GM19372 (cell line): ENCODE measurements at regions not wholly inside any gene's neighbourhood (a gene's known extent, or its start where the extent isn't known, plus 50 kb on each side); places are given as distances from the start of the nearest gene placed in this dataset.
"Not testable (repeated sequence)": the region's sequence is repeated elsewhere in the genome, so short reads cannot be mapped to it uniquely, and the experiment has no call there.

Experiments
- ATAC-seq: cut with Tn5 transposase; IDR thresholded peaks from one replicate; pipeline ENCODE4 v1.9.1; 2021; ENCODE audit warnings: mild to moderate bottlenecking, low read depth, moderate library complexity; ENCODE audit not compliant: unreplicated experiment

DNA sequence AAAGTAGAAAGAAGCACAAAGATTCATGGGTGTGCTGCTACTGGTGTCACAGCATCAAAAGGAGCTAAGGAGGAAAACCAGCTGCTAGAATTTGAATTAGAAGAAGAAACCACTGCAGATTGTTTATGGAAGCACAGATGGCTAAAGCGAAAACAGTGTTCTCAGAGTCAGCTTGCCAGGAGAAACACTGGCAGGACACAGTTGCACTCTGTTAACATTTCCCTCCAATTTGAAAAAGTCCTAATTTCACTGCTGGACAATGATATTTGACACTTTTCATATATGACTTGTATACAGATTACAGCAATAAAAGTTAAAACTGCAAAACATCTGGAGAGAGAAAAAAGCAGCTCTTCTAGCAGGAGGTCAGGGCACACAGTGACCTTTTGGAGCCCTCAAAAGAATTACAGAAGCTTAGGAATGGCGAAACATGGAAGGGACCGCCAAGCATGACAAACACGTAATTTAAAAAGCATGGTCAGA lies 314.5 kb downstream of the COL12A1 start:
- no peak for ATAC-seq

DNA sequence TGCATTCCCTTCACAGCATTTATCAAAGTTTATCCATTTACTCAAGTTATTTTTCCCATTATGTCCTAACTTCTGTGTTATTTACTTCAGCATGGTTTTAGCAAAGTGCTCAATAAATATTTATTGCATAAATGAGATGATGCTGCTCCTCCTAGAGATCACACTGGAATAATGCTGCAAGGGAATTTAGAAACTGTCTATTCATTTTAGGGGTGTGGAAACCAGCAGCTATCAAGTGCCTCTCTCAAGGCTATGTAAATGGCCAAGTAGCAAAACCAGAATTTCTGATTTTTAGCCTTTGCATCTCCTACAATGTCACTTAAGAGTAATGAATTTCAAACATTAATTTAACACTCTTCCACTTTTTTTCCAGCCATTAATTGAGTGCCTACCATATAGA lies 316.2 kb downstream of the COL12A1 start:
- no peak for ATAC-seq

DNA sequence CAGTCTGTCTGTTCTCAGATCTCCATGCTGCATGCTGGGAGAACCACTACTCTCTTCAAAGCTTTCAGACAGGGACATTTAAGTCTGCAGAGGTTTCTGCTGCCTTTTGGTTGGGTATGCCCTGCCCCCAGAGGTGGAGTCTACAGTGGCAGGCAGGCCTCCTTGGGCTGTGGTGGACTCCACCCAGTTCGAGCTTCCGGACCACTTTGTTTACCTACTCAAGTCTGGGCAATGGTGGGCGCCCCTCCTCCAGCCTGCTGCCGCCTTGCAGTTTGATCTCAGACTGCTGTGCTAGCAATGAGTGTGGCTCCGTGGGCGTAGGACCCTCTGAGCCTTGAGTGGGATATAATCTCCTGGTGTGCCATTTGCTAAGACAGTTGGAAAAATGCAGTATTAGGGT lies 317.1 kb downstream of the COL12A1 start:
- not testable (repeated sequence) for ATAC-seq

DNA sequence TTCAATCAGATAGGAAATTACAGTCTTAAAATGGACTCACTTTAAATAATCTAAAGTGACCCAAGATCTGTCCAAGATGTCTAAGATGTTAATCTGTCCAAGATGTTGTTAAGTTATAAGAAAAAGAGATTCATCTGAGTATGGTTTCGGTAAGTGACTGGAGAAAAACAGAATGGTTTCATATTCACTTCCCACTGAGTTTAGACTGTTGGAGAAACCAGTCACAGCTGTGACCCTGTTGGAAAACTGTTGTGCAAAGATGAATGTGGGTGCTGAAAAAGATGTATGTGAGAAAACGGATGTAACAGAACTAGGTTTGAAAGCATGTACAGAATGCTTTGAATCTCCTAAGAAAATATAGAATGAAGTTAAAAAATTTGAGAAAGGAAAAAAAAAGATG lies 325.9 kb downstream of the COL12A1 start:
- ATAC-seq: no peak

DNA sequence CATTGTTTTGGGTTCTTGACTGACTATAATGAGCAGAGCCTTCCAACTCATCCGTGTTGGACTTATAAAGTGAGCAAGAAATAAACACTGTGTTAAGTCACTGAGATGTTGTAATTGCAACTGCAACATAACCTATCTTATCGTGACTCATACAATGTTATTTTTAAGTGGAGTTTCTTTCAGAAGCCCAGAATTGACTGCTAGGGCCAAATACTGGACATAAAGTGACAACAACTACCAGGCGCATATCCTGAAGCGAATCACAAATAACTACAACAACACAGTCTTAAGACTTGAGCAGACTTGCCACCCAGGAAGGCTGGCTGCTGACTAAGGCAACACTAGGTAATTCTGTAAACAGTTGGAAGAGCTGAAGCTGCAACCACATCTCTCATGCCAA lies 326.6 kb downstream of the COL12A1 start:
- ATAC-seq: no peak

DNA sequence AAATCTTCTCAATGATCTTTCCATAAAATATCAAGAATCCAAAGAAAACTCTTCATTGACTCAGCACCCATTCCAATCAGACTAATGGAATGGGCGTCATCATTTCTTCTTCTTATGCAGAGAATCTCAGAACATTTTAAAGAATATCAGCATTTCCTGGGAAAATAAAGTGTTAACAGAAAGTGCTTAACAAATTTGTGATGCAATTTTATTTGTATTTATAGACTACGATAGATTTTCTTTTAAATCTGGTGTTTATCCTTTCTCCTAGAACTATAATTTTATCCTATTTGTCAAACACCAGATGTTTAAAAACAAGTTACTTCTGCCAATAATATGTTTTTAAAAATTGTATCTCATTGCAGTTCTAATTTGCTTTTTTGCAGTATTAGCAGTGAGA lies 330.7 kb downstream of the COL12A1 start:
- no peak for ATAC-seq

DNA sequence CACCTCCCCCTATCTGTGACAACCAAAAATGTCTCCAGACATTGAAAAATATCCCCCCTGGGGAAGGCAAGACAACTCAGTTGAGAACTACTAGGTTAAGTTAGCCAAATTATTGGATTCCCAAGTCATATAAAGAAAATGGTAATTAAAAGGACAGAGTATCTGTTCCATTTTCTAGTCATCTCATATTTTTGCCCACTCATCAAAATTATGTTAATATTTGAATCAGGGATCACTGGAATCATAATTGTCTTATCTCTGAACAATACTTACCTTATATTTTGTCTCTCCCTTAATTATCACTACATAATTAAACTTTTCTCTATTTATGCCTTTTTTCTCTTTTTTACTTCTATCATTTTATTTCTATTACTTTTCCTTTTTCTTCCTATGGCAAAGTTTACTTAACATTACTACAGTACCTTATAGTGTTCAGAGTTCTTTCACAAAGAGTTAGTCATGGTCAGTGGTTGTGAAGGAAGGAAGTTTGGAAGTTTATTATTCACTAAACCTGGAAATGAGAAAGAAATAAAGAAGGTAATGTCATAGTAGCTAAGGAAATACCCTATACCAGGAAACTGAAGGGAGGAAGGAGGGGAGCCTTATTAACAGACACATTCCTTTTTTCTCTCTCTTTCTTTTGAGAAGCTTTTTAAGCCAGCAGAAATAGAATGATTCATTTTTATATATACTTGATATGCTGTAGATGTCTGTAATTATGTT lies 332.9 kb downstream of the COL12A1 start:
- ATAC-seq: no peak

DNA sequence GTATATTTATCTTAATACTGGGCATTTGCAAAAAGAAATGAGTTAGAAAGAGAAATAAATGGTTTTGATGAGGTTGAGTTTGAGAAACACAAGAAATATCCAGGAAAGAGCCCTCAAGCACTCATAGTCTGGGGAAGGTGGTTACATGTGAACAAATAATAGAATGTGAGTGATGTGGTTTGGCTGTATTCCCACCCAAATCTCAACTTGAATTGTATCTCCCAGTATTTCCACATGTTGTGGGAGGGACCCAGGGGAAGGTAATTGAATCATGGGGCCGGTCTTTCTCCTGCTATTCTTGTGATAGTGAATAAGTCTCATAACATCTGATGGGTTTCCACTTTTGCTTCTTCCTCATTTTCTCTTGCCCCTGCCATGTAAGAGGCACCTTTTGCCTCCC lies 334.1 kb downstream of the COL12A1 start:
- ATAC-seq: no peak

DNA sequence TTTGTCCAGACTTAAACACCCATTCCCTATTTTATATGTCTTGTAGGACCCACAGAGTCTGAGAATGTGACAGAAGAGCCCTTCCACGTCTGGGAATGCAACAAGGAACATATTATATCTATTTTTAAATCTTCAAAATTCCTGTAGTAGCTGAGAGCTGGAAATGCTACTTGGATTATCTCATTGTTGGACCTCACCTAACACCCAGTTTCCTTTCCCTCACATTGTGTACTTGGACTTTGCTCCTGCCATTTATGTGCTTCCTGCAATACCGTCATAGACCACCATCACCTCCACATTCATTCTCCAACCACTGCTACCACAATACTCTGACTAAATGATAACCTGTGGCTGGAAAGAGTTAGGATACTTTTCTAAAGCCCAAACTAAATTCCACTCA lies 335.4 kb downstream of the COL12A1 start:
- no peak for ATAC-seq

DNA sequence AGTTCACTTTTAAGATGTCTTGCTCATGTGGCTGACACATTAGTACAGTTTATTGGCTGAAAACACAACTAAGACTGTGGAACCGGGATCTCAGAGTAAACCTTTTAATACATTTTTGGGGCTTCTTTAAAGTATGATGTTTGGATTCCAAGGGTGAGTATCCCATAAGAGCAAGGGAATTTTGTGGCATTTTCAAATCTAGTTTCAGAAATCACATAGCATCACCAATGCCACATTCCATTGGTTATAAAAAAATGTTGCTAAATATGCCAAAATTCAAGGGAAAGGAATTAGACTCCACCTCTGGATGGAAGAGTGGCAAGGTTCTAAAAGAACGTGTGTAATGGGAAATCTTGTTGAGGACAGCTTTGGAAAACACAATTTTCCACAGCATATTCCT lies 338.6 kb downstream of the COL12A1 start:
- ATAC-seq: no peak

DNA sequence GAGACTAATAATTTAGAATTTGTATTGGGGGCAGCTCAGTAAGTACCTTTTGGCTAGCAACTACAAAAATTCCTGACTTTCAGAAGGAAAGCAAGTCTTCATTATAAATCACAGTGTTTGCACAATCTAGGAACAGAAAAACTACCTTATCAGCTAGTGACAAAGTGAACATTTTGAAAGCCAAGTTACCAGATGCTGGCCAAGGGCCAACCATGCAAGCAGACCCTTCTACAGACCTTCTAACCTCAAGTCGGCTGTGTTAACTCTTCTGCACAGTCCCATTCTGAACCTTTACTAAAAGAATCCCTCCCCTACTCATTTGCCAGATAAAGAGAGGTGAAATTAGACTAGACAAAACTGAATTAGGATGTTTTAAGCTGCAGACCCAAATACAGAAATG lies 341.9 kb downstream of the COL12A1 start:
- no peak for ATAC-seq

DNA sequence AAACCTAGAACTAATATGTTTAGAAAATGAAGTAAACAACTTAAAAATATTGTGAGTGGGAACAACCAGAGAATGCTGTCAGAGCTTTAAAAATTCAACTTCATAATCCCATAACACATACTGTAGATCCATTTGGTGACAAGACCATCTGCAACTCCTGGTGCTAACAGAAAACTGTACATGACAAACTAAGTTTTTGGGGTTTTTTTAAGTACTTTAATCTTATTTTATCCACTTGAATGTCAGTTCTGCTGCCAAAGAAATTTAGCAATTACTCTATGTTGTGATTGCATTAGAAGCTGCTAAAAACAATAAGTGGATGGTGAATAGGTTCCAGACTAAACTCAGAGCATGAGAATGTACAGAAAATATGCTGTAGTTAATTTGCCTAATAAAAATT lies 345.4 kb downstream of the COL12A1 start:
- no peak for ATAC-seq

DNA sequence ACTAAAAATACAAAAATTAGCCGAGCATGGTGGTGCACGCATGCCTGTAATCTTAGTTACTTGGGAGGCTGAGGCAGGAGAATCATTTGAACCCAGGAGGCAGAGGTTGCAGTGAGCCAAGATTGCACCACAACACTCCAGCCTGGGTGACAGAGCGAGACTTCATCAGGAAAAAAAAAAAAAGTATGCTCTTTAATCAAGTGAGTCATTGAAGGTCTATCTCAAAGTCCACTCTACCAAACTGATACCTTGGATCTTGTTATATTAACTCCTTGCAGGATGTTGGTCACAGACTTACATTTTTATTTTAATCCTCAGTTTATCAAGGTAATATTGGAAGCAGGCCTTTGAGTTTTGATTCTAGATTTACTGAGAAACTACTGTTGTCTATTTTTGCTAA lies 348.7 kb downstream of the COL12A1 start:
- no peak for ATAC-seq

DNA sequence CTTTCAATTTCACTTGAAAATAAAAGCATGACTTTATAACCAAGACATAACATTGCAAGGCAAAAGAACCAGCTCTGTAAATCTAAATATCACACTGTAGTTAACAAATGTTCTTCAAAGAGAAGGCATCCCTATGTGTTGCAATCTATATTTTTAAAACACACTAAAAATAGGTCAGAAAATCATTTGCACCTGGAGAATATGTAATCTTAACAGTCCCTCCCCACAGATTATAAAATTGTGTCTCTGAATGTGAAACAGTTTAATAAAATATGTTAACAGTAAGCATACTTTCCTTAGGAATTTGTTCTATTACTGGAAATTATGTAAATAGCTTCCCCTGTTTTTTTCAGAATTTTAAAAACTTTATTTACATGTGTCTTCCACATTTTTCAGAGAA lies 351.9 kb downstream of the COL12A1 start:
- ATAC-seq: no peak

DNA sequence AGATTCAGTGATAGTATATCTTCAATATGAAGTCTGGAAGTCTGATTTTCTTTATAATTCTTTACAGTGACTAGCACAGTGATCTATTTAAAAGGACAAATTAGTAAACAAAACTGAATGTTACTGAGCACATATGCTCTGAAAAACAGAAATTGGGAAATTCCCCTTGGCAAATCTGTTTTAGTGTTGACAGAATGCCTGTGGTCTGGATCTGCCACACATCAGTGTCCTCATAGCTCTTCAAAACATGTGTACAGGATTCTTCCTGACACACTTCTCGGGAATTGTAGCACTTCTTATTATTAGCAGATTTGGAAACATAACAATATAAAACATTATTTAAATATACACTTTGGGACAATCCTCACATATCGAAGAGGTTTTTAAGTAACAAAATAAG lies 354.3 kb downstream of the COL12A1 start:
- no peak for ATAC-seq

DNA sequence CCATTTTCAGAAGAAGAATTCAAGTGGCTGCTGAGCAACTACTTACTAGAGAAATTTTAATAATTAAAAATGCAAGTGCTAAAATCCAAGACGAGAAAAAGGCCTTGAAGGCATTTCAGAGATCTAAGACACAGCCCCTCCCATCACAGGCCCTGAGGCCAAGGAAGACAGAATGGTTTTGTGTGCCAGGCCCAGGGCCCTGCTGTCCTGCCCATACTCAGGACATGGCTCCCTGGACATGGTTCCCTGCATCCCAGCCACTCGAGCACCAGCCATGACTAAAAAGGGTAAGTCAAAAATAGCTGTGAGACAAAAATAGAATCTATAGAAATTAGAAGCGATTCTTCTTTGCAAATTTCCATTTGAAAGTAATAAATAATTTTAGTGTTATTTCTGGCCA lies 364.9 kb downstream of the COL12A1 start:
- no peak for ATAC-seq

DNA sequence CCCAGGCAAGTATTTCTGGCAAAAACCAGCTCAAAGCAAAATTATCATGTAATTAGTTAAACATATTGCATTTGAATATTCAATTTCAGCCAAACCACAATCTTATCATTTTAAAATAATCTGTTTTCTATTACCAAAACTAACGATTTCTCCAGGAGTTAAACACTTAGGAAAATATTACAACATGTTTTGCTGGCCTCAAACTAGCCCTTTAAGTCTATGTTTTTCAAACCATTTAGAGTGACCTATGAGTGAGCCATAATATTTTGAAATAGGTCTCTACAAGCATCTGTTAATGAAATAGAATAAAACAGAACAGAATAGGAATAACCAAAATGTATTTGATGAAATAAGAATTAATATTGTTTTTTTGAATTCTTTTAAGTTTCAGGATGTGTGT lies 370.9 kb downstream of the COL12A1 start:
- ATAC-seq: no peak

DNA sequence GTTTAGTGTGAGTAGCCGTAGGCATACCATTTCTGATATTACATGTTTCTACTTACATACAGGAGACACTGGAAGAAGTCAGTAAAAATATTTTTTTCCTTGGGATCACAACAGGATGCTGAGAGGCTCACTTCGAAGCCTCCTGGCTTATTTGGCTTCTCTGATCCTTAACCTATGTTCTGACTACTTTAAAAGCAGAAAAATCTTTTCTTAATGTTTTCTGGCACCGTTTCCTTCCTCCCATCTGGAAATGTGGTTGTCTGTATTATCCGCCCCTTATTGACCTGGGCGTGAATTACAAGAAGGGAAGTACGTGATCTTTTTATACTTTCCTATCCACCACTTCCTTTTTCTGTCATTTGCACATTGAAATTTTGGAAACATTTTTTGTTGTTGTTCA lies 379.6 kb downstream of the COL12A1 start:
- no peak for ATAC-seq

DNA sequence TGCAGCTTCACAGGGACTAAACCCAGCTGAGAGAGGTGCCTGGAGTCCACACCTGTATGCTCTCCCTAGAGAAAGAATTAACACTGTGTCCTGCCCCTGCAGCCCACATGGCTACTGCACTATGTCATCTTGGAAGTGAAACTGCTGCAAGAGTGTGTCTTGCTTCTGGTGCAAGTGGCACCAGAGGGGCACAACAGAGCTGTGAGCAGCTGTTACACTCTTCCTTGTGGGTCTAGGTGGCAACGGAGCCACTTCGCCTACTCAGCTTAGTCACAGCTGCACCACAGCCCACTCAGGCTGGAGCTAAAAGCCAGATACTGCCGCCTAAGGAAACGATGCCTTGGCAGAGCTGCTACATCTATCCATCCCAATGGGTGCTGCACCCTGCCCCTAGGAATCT lies 391.4 kb downstream of the COL12A1 start:
- no peak for ATAC-seq

DNA sequence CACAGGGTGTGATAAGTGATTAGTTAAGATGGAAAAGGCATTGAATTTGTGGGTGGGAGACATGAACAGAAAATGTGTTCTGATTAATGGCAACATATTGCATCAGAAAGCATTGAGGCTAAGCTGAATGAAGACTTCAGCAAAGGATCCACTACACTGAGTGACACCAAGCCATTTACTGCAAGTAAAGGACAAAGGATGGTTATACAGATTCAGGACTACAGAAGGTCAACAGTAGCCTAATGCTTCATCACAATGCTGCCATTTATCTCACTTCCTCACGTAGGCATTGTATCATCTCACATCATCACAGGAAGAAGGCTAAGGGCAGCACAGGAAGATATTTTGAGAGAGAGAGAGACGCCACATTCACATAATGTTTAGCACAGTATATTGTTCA lies 398.2 kb downstream of the COL12A1 start:
- ATAC-seq: no peak

DNA sequence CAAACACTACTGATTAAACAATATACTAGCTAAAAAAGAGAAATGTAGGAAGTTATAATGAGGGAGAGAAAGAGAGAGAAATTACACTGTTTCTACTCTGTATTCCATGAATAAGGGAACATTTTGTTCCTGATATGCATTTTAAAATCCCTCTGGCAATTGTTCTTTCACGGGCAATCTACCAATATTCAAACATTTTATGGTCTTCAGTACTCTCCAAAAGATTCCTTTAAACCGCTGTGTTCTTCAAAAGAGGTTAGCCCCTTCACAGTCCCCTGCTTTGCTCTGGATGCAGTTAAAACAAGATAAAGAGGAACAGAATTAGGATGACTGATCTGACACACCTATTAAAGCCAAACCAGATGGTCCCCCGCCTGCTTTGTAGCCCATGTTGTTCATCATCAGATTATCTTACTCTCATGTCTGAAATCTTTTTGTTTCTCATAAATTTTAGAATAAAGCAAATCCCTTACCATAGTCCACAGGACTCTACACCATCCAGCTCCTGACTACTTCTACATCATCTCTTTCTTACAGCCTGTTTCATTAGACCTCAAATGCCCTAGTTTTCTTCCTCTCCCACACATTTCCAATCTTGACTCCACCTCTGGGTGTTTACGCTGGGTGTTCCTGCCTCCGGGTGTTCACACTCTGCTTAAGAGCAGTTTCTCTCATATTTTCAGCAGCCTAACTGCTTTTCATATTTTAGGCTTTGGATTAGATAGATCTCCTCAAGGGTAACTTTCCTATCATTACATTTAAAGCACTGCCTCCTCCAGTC lies 399.7 kb downstream of the COL12A1 start:
- no peak for ATAC-seq

DNA sequence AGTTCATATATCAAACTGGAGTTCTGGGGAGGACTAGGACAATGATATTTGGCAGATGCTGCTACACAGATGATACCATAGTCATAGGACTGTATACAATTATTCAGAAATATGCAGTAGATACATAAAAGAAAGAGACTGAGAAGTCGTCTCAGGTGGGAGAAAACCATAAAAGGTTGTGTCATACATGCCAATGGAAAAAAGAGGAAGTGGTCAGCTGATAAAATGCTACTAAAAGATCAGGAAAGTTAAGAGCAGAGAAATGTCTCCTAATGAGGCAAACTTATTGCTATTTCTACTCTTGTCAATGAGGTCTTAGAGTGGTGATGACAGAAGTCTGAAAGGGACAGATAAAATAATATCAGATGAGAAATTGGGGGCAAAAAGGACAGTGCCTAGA lies 407.6 kb downstream of the COL12A1 start:
- no peak for ATAC-seq
